SU-DHL-6 (cell line): ENCODE measurements at regions not wholly inside any gene's neighbourhood (a gene's known extent, or its start where the extent isn't known, plus 50 kb on each side); places are given as distances from the start of the nearest gene placed in this dataset.

Experiments used
- H2AFZ ChIP-seq: fragments of 200-600 bp; sonication (generic); 2 replicates; pipeline ENCODE4 v1.6.1; 2014; ENCODE audit warnings: low read depth, mild to moderate bottlenecking, moderate library complexity, mixed read lengths, antibody characterized with exemption, low read length; ENCODE audit not compliant: severe bottlenecking
- H3F3A ChIP-seq: fragments of 200-600 bp; shearing (Covaris generic); 2 replicates; pipeline ENCODE4 v1.6.0; 2016; ENCODE audit warnings: antibody characterized with exemption, mild to moderate bottlenecking; ENCODE audit not compliant: insufficient read depth
- H3K27ac ChIP-seq: fragments of 200-600 bp; sonication (generic); 2 replicates; pipeline ENCODE4 v1.5.1; 2016; ENCODE audit warnings: low read depth, mild to moderate bottlenecking, low read length, moderate library complexity, mixed read lengths
- H3K27me3 ChIP-seq: fragments of 200-600 bp; sonication (generic), shearing (Covaris generic); 2 replicates; pipeline ENCODE4 v1.6.0; 2014; ENCODE audit warnings: mild to moderate bottlenecking, low read length
- H3K36me3 ChIP-seq: fragments of 200-600 bp; sonication (generic); 2 replicates; pipeline ENCODE4 v1.6.1; 2014; ENCODE audit warnings: mild to moderate bottlenecking, low read length, mixed read lengths
- H3K4me2 ChIP-seq: fragments of 300-600, 200-600 bp; shearing (Covaris generic), sonication (generic); 2 replicates; pipeline ENCODE4 v1.6.0; 2014; ENCODE audit warnings: low read length, low read depth, mild to moderate bottlenecking; ENCODE audit not compliant: poor library complexity, severe bottlenecking
- H3K4me3 ChIP-seq: fragments of 200-600 bp; sonication (generic); 2 replicates; pipeline ENCODE4 v1.5.1; 2014; ENCODE audit warnings: antibody characterized with exemption, low read length, mild to moderate bottlenecking, mixed read lengths; ENCODE audit not compliant: insufficient read depth, poor library complexity, severe bottlenecking
- H3K79me2 ChIP-seq: fragments of 200-600 bp; sonication (generic); 2 replicates; pipeline ENCODE4 v1.6.1; 2014; ENCODE audit warnings: mild to moderate bottlenecking, low read length, moderate library complexity; ENCODE audit not compliant: insufficient read depth
- H3K9ac ChIP-seq: fragments of 200-600 bp; sonication (generic); 2 replicates; pipeline ENCODE4 v1.7.0; 2014; ENCODE audit warnings: mild to moderate bottlenecking, low read length
- H3K9me2 ChIP-seq: fragments of 200-600 bp; sonication (generic); replicated peaks from 2 replicates; pipeline ENCODE4 v1.6.1; 2014; ENCODE audit warnings: low read length; ENCODE audit not compliant: insufficient read depth
- H3K9me3 ChIP-seq: fragments of 200-600 bp; sonication (generic); 2 replicates; pipeline ENCODE4 v1.6.1; 2014; ENCODE audit warnings: low read length, mixed read lengths; ENCODE audit not compliant: insufficient read depth
- H4K20me1 ChIP-seq: fragments of 200-600 bp; sonication (generic); 2 replicates; pipeline ENCODE4 v1.6.1; 2014; ENCODE audit warnings: low read depth, mild to moderate bottlenecking, antibody characterized with exemption, low read length, moderate library complexity, mixed read lengths
- EZH2phosphoT487 ChIP-seq: fragments of 200-600 bp; sonication (generic), shearing (Covaris generic); conservative IDR thresholded peaks from 2 replicates; pipeline ENCODE4 v1.6.1; 2018; ENCODE audit warnings: mild to moderate bottlenecking, antibody characterized with exemption, low read length, moderate library complexity, mixed read lengths
- TF ChIP-seq, protein P1 (sequence below): fragments of 200-600 bp; sonication (generic); IDR thresholded peaks from one replicate; pipeline ENCODE4 v1.5.1; 2017; ENCODE audit warnings: antibody characterized with exemption, mild to moderate bottlenecking, low read length, moderate library complexity; ENCODE audit not compliant: insufficient read depth, poor library complexity, severe bottlenecking

DNA sequence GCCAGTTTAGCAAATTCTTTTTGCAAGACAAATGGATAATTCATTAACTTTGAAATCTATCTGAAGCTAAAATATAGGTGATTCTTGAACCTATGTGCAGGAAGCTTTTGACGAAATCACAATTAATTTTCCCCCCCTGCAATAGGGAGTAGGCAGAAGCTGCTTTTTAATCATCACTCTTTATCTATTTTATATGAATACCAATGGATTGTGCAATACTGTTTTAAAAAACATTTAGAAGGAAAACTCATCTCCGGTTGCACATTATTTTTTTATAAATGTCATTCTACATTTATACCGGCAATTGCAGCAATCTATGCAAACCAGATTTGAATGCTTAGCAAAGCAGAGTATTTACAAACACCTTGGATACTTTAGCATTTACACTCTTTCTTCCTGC, 121.1 kb upstream of the TMCO5A start:
- H3K27ac ChIP-seq = no peak overlapping the region
- H3K9me2 ChIP-seq = no peaks in the 10 kb centered on the region
- no peaks in the 10 kb centered on the region for H3K9me3 ChIP-seq
- H3K4me2 ChIP-seq = no peak overlapping the region
- no peaks in the 10 kb centered on the region for H3K27me3 ChIP-seq
- H3K9ac ChIP-seq = no peak overlapping the region
- H3K36me3 ChIP-seq = no peaks in the 10 kb centered on the region
- H3K79me2 ChIP-seq = no peaks in the 10 kb centered on the region
- no peaks in the 10 kb centered on the region for H4K20me1 ChIP-seq
- no peak for TF ChIP-seq EZH2phosphoT487
- TF ChIP-seq, protein P1, sequence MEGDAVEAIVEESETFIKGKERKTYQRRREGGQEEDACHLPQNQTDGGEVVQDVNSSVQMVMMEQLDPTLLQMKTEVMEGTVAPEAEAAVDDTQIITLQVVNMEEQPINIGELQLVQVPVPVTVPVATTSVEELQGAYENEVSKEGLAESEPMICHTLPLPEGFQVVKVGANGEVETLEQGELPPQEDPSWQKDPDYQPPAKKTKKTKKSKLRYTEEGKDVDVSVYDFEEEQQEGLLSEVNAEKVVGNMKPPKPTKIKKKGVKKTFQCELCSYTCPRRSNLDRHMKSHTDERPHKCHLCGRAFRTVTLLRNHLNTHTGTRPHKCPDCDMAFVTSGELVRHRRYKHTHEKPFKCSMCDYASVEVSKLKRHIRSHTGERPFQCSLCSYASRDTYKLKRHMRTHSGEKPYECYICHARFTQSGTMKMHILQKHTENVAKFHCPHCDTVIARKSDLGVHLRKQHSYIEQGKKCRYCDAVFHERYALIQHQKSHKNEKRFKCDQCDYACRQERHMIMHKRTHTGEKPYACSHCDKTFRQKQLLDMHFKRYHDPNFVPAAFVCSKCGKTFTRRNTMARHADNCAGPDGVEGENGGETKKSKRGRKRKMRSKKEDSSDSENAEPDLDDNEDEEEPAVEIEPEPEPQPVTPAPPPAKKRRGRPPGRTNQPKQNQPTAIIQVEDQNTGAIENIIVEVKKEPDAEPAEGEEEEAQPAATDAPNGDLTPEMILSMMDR = no peak
- H3F3A ChIP-seq = no peaks in the 10 kb centered on the region
- H2AFZ ChIP-seq = no peak overlapping the region
- H3K4me3 ChIP-seq = no peak overlapping the region

DNA sequence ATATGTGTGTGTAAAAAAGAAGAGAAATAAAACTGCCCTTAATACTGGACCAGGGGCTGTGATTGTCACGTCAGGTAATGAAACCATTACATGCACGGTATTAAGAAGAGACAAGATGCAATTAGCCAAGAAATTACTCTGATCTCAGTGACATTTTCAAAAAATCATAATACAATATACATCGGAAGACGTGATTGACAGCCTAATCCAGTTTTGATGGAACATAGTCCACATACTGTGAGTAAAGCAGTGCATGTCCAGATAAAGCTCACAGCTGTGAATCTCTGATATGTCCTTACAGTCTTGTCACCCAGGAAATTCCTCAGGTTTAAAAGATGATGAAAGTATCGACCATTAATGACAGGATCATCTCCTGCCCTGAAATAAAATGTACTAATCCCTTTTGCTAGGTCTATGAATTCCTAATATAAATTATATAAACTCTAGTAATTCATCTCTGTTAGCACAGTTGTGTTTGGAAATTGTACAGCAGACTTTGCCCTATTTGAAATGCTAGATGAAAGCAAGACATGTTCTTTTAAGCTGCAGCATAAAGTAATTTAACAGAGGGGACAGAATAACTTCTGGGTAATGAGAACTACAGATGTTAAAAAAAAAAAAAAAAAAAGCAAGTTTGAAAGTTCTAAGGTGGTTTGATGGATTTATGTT, 119.5 kb upstream of the TMCO5A start:
- TF ChIP-seq EZH2phosphoT487 = no peak
- TF ChIP-seq, protein P1 = no peak

DNA sequence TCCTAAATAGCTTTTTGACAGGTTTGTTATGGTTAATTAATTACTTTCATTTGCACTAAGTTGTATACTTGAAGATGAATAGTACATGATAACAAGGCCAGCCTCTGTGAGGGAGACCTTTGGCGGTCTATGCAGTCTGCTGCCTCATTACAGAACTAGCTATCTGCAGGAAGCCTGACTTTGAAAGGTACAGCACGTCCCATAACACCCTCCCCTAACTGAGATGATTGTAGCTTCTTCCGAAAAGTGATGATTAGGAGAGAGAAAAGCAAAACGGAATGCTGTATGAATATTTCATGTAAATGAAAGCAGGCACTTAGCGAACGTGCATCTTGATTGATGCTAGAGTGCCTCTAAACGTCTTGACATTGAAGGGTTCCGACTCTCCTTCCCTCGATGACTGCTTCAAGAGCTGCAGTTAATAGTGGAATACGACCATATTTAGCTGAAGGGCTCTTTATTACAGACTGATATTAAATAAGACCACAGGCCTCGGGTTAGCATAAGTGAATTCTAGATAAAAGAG, 116.2 kb upstream of the TMCO5A start:
- H3K36me3 ChIP-seq = no peaks in the 10 kb centered on the region
- H3K27ac ChIP-seq = no peak overlapping the region
- no peaks in the 10 kb centered on the region for H3K9me2 ChIP-seq
- H2AFZ ChIP-seq = no peak overlapping the region
- no peak overlapping the region for H3K4me3 ChIP-seq
- no peaks in the 10 kb centered on the region for H3F3A ChIP-seq
- no peak overlapping the region for H3K4me2 ChIP-seq
- no peaks in the 10 kb centered on the region for H3K27me3 ChIP-seq
- no peaks in the 10 kb centered on the region for H3K79me2 ChIP-seq
- H3K9me3 ChIP-seq = no peaks in the 10 kb centered on the region
- H4K20me1 ChIP-seq = no peaks in the 10 kb centered on the region
- H3K9ac ChIP-seq = no peak overlapping the region
- TF ChIP-seq EZH2phosphoT487 = no peak
- TF ChIP-seq, protein P1 = no peak

More for the DNA sequence above, 119.5 kb upstream of the TMCO5A start:
- Histone ChIP-seq H4K20me1 (no peaks in the 10 kb centered on the region), H3F3A (no peaks in the 10 kb centered on the region), H3K4me3 (no peak overlapping the region), H3K9me2 (no peaks in the 10 kb centered on the region), H3K4me2 (no peak overlapping the region), H3K9me3 (no peaks in the 10 kb centered on the region), H3K27ac (no peak overlapping the region), H3K79me2 (no peaks in the 10 kb centered on the region), H2AFZ (no peak overlapping the region), H3K9ac (no peak overlapping the region), H3K27me3 (no peaks in the 10 kb centered on the region), H3K36me3 (no peaks in the 10 kb centered on the region)
